Activated T-helper 17 cell treated with anti-CD3 and anti-CD28 coated beads, Interleukin-2, amount 50 U/mL, for 72 hours (primary cell): ENCODE measurements at regions not wholly inside any gene's neighbourhood (a gene's known extent, or its start where the extent isn't known, plus 50 kb on each side); places are given as distances from the start of the nearest gene placed in this dataset.

ENCODE experiments used
- ATAC-seq: fragments of 150-1000 bp; cut with Tn5 transposase; replicated peaks from 2 replicates; pipeline ENCODE4 v1.10.0; 2021; ENCODE audit warnings: mild to moderate bottlenecking, moderate library complexity
- H3K27ac Mint-ChIP-seq: one replicate; pipeline ENCODE4 v1.8.0; 2022; ENCODE audit warnings: mixed read lengths
- H3K27me3 Mint-ChIP-seq: one replicate; pipeline ENCODE4 v1.8.0; 2022; ENCODE audit warnings: mixed read lengths
- H3K36me3 Mint-ChIP-seq: one replicate; pipeline ENCODE4 v1.8.0; 2022; ENCODE audit warnings: low read depth, mild to moderate bottlenecking, mixed read lengths
- H3K4me1 Mint-ChIP-seq: one replicate; pipeline ENCODE4 v1.8.0; 2022; ENCODE audit warnings: mixed read lengths
- H3K4me3 Mint-ChIP-seq: one replicate; pipeline ENCODE4 v1.8.0; 2022; ENCODE audit warnings: mild to moderate bottlenecking, mixed read lengths
- H3K9me3 Mint-ChIP-seq: one replicate; pipeline ENCODE4 v1.8.0; 2022; ENCODE audit warnings: mixed read lengths

DNA sequence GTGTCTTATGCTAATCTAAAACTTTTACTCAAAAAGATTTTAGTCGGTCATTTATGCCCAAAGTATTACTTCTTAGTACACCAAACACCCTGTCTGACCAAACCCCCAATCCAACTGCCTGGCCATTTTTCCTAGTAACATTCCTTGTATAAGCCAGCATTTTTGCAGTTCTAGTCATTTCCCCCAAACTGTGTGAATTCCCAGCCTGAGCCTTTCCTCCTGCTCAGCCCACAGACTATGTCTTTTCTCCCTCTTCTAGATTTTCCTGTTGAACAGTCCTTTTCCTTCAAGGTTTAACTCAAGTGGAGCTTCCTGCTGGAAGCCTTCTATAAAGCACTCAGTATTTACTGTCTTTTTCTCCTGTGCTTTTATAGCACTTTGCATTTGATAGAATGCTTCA, 843.8 kb downstream of the USP25 start:
- Mint-ChIP-seq H3K4me3 (no peak overlapping the region), H3K4me1 (no peaks in the 10 kb centered on the region), H3K27me3 (no peaks in the 10 kb centered on the region), H3K27ac (no peak overlapping the region), H3K9me3 (no peaks in the 10 kb centered on the region), H3K36me3 (no peaks in the 10 kb centered on the region)
- no peak for ATAC-seq

DNA sequence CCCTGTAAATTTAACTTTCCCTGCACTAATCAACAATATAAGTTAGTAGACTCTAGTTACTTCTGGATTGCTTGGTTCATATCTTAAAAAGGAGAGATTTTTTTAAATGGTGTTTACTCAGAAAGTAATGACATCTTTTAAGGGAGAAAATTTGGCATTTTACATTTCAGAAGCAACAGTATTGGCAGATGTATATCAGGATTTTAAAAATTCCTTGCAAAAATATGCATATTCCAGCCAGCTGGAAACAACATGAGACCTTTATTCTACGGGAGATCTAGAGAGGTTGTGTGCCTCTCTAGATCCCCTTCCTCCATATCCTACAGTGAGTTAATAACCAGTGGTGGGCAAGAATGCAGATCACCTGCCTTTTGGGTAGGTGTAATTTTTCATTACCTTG, 848.2 kb downstream of the USP25 start:
- H3K27me3 Mint-ChIP-seq = no peaks in the 10 kb centered on the region
- no peaks in the 10 kb centered on the region for H3K36me3 Mint-ChIP-seq
- no peaks in the 10 kb centered on the region for H3K4me1 Mint-ChIP-seq
- H3K9me3 Mint-ChIP-seq = no peaks in the 10 kb centered on the region
- H3K27ac Mint-ChIP-seq = no peak overlapping the region
- ATAC-seq = no peak
- no peak overlapping the region for H3K4me3 Mint-ChIP-seq

- Mint-ChIP-seq H3K4me1 (no peaks in the 10 kb centered on the region), H3K9me3 (peaks cover 5% of the 10 kb centered on the region), H3K27ac (no peak overlapping the region), H3K36me3 (no peaks in the 10 kb centered on the region), H3K4me3 (no peak overlapping the region), H3K27me3 (no peaks in the 10 kb centered on the region)
- ATAC-seq = no peak
Observed at GRCh38 chr21:16578912-16579311, 849.1 kb downstream of the USP25 start.

DNA sequence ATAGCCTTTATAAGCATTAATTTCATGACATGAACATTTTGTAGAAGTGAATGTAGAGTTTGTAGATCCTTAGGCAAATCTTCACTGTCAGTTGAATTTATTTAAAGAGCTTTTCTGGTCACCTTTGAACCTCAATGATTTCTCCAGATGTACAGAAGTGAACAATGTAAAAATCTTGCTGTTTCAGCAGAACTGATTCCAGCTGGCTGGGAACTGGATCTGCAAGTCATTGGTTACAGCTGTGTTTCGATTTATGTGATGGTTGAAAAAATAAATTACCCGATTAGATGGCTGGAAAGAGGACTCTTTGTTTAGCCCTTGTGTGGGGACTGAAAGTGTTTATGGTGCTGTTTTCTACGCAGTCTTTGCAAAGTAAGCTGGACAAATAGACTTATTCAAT, 849.8 kb downstream of the USP25 start:
- peaks cover 5% of the 10 kb centered on the region for H3K9me3 Mint-ChIP-seq
- no peak for ATAC-seq
- H3K27ac Mint-ChIP-seq = no peak overlapping the region
- no peaks in the 10 kb centered on the region for H3K27me3 Mint-ChIP-seq
- no peak overlapping the region for H3K4me3 Mint-ChIP-seq
- no peaks in the 10 kb centered on the region for H3K4me1 Mint-ChIP-seq
- no peaks in the 10 kb centered on the region for H3K36me3 Mint-ChIP-seq

DNA sequence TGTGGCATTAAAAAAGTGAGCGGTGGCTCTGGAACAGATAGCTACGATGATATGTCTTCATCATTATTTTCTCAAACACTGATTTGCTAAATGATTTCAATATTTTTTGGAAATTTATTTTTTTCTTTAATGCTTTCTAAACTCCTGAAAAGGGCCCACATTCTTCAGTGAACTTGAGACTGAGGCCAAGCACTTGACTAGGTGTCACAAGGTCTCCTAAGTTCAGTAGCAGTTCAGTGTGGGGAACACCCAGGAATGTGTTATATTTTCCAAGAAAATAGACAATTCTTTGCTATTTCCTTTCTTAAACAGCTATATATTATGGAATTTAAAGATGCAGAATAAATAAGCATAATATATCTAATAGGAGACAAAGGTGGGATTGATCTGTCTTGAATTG, 850.9 kb downstream of the USP25 start:
- H3K4me1 Mint-ChIP-seq = no peaks in the 10 kb centered on the region
- H3K4me3 Mint-ChIP-seq = no peak overlapping the region
- no peaks in the 10 kb centered on the region for H3K27me3 Mint-ChIP-seq
- no peaks in the 10 kb centered on the region for H3K36me3 Mint-ChIP-seq
- no peak for ATAC-seq
- H3K27ac Mint-ChIP-seq = no peak overlapping the region
- peaks cover 5% of the 10 kb centered on the region for H3K9me3 Mint-ChIP-seq

GRCh38 chr21:16583556-16583955, 853.8 kb downstream of the USP25 start:
- no peaks in the 10 kb centered on the region for H3K4me1 Mint-ChIP-seq
- no peak overlapping the region for H3K4me3 Mint-ChIP-seq

GRCh38 chr21:16584756-16585155, 855.0 kb downstream of the USP25 start:
- Mint-ChIP-seq H3K4me1 (no peaks in the 10 kb centered on the region), H3K27ac (no peak overlapping the region), H3K36me3 (no peaks in the 10 kb centered on the region), H3K9me3 (peaks cover 8% of the 10 kb centered on the region), H3K27me3 (no peaks in the 10 kb centered on the region), H3K4me3 (no peak overlapping the region)
- ATAC-seq = no peak

More at GRCh38 chr21:16583556-16583955, 853.8 kb downstream of the USP25 start:
- Mint-ChIP-seq H3K27ac (no peak overlapping the region), H3K36me3 (no peaks in the 10 kb centered on the region), H3K9me3 (peaks cover 5% of the 10 kb centered on the region), H3K27me3 (no peaks in the 10 kb centered on the region)
- no peak for ATAC-seq

- peaks cover 8% of the 10 kb centered on the region for H3K9me3 Mint-ChIP-seq
- no peaks in the 10 kb centered on the region for H3K36me3 Mint-ChIP-seq
- H3K4me3 Mint-ChIP-seq = no peak overlapping the region
- no peak overlapping the region for H3K27ac Mint-ChIP-seq
- H3K27me3 Mint-ChIP-seq = no peaks in the 10 kb centered on the region
- H3K4me1 Mint-ChIP-seq = no peaks in the 10 kb centered on the region
- no peak for ATAC-seq
Observed at GRCh38 chr21:16585896-16586295, 856.1 kb downstream of the USP25 start.

DNA sequence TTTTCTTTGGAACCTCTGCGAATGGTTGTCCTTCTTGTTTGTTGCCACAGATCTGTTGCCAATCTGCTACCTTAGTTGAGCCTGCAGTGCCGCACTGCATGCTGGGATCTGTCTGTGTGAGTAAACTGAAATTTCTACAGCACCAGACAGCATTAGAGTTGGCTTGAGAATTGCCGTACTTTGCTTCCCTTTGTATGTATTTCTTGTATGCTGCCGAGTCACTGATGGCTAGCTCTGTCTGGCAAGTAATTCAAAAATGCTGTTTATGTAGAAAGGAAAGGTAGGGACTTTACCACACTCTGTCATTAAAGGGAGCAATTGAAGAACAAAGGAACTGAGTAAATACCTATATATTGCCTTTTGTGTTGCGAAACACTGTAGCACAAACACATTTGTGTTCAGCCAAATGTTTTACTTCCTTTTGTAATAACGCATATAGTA, 857.4 kb downstream of the USP25 start:
- H3K36me3 Mint-ChIP-seq = no peaks in the 10 kb centered on the region
- no peaks in the 10 kb centered on the region for H3K27me3 Mint-ChIP-seq
- H3K27ac Mint-ChIP-seq = no peak overlapping the region
- H3K9me3 Mint-ChIP-seq = peaks cover 8% of the 10 kb centered on the region
- no peak overlapping the region for H3K4me3 Mint-ChIP-seq
- no peaks in the 10 kb centered on the region for H3K4me1 Mint-ChIP-seq
- no peak for ATAC-seq

DNA sequence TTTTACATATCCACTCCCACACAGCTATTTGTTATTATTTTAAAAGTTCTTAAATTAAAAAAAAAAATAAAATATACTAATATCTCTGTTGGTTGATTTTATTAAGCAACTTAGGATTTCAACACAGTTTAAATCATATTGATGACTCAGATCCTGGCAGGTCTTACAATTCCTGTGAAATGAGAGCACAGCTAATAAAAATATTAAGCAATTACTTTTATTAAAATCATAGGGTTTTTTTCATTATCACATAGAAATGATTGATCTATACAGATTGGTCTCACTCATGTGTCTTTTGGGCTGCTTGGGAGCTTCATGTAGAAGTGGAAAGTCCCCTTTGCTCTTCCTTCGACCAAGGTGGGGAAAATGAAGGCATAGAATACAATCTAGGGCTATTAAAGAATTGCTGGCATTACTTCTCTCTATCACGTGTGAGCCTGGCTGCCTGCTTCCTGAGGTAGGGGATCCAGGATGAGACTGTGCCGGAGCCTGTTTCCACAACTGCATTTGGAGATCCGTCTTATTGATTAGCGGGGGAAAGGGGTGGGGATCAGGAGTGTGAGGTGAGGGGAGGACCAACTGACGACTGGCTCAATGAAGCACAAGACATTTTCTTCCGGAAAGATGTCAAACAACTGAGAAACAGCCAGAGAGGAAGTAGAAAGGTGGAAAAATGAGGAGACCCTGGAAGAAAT, 858.0 kb downstream of the USP25 start:
- H3K4me3 Mint-ChIP-seq = no peak overlapping the region
- H3K9me3 Mint-ChIP-seq = peaks cover 8% of the 10 kb centered on the region
- H3K36me3 Mint-ChIP-seq = no peaks in the 10 kb centered on the region
- no peak for ATAC-seq
- H3K4me1 Mint-ChIP-seq = no peaks in the 10 kb centered on the region
- no peaks in the 10 kb centered on the region for H3K27me3 Mint-ChIP-seq
- no peak overlapping the region for H3K27ac Mint-ChIP-seq

DNA sequence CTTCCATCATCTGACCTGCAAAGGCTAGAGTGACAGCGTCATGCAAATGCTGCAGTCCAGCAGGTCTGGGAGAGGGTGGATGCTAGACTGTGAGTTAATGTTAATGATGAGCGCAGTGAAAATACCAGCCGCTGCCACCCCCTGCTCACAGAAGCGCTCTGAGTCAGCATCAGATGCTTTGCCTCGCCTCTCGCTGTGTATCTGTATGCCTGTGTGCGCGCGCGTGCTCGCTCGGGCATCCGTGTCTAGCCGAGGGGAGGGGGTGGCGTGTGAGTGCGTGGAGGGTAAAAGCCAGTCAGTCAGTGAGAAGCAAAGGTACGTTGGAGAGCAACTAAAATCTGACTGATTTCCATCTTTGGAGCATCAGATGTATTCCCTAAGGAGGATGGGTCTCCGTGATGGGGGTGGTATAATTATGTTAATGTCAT, 858.7 kb downstream of the USP25 start:
- Mint-ChIP-seq H3K4me1 (no peaks in the 10 kb centered on the region), H3K36me3 (no peaks in the 10 kb centered on the region), H3K27ac (no peak overlapping the region), H3K27me3 (no peaks in the 10 kb centered on the region), H3K9me3 (peaks cover 6% of the 10 kb centered on the region), H3K4me3 (no peak overlapping the region)
- no peak for ATAC-seq

- Mint-ChIP-seq H3K27ac (no peak overlapping the region), H3K4me1 (no peaks in the 10 kb centered on the region)
Observed at GRCh38 chr21:16589006-16589898, 859.5 kb downstream of the USP25 start.

DNA sequence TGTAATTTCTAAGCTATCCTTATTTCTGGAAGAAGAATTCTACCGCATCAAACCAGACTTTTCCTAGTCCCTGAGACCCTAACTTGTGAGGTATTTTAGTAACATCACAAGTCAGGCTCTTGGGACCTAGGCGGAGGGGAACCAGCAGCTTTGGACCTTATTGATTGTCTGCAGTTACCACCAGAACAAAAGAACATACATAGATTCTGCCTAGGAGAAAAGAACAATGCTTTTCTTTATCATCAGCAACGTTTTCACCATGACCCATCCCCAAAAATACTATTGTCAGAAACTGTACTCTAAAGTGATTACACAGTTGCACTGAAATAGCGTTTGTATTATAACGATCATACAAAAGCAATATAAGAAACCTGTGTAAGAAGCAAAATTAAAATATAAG, 860.4 kb downstream of the USP25 start:
- Mint-ChIP-seq H3K9me3 (peaks cover 3% of the 10 kb centered on the region), H3K4me1 (no peaks in the 10 kb centered on the region), H3K27ac (no peak overlapping the region), H3K36me3 (no peaks in the 10 kb centered on the region), H3K4me3 (no peak overlapping the region), H3K27me3 (no peaks in the 10 kb centered on the region)
- no peak for ATAC-seq

More at GRCh38 chr21:16589006-16589898, 859.5 kb downstream of the USP25 start:
- H3K9me3 Mint-ChIP-seq = peaks cover 3% of the 10 kb centered on the region
- no peaks in the 10 kb centered on the region for H3K36me3 Mint-ChIP-seq
- ATAC-seq = no peak
- H3K27me3 Mint-ChIP-seq = no peaks in the 10 kb centered on the region
- no peak overlapping the region for H3K4me3 Mint-ChIP-seq

- H3K4me3 Mint-ChIP-seq = no peak overlapping the region
- H3K36me3 Mint-ChIP-seq = no peaks in the 10 kb centered on the region
Observed at GRCh38 chr21:16590641-16591292, 861.0 kb downstream of the USP25 start.

DNA sequence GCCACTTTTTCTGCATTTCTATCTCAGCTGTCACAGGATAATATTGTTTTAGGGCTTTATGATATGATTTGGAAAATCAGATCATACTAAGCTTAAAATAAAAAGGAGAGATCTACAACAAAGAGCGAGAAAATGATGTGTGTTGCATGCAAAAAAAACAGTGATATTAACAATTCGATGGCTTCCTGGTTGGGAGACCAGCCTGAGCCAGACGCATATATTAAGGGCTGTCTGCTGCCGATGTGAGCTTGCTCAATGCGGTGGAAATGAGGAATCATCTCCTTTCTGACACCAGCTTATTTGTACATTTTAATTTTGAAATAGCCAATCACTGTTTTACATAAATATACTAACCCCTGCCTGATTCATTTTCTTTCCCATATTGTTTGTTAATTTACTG, 862.6 kb downstream of the USP25 start:
- H3K27me3 Mint-ChIP-seq = no peaks in the 10 kb centered on the region
- H3K4me3 Mint-ChIP-seq = no peak overlapping the region
- no peak for ATAC-seq
- peaks cover 3% of the 10 kb centered on the region for H3K9me3 Mint-ChIP-seq
- H3K27ac Mint-ChIP-seq = no peak overlapping the region
- no peaks in the 10 kb centered on the region for H3K36me3 Mint-ChIP-seq
- H3K4me1 Mint-ChIP-seq = no peaks in the 10 kb centered on the region

More at GRCh38 chr21:16590641-16591292, 861.0 kb downstream of the USP25 start:
- H3K27me3 Mint-ChIP-seq = no peaks in the 10 kb centered on the region
- no peak for ATAC-seq
- H3K4me1 Mint-ChIP-seq = no peaks in the 10 kb centered on the region
- H3K9me3 Mint-ChIP-seq = peaks cover 3% of the 10 kb centered on the region
- no peak overlapping the region for H3K27ac Mint-ChIP-seq
